Right atrium auricular region (tissue), 2 donors: ENCODE measurements at regions not wholly inside any gene's neighbourhood (a gene's known extent, or its start where the extent isn't known, plus 50 kb on each side); places are given as distances from the start of the nearest gene placed in this dataset.
"Not testable (repeated sequence)": the region's sequence is repeated elsewhere in the genome, so short reads cannot be mapped to it uniquely, and the experiment has no call there.

Experiments used
- DNase-seq: peaks from one replicate; pipeline ENCODE4 v3.0.0-alpha.2; 2019; ENCODE audit warnings: low spot score
- H3K27ac ChIP-seq, 2 donors: fragments of 200-600 bp; sonication (generic); 1 replicate in 1 of 2; 2 replicates in 1 of 2; pipeline ENCODE4 v1.5.1; 2016 to 2019
- H3K27me3 ChIP-seq, 2 donors: fragments of 200-600 bp; sonication (generic); one replicate each; pipeline versions ENCODE4 v1.5.1 to v1.6.0; 2017 to 2019
- H3K36me3 ChIP-seq: fragments of 200-600 bp; sonication (generic); one replicate; pipeline ENCODE4 v1.5.1; 2016
- H3K4me1 ChIP-seq, 2 donors: fragments of 200-600 bp; sonication (generic); one replicate each; pipeline versions ENCODE4 v1.5.1 to v1.6.0; 2017 to 2019
- H3K4me3 ChIP-seq, 2 donors: fragments of 200-600 bp; sonication (generic); 1 replicate in 1 of 2; 2 replicates in 1 of 2; pipeline ENCODE4 v1.5.1; 2017 to 2019; ENCODE audit warnings: mild to moderate bottlenecking in 1 of 2, moderate library complexity in 1 of 2
- H3K9me3 ChIP-seq, 2 donors: fragments of 200-600 bp; sonication (generic); one replicate each; pipeline ENCODE4 v1.5.1; 2019
- TF ChIP-seq, protein P1 (sequence below), 2 donors: fragments of 200-600 bp; sonication (generic); IDR thresholded peaks; one replicate each; pipeline ENCODE4 v1.5.1; 2019; ENCODE audit warnings: antibody characterized with exemption in 2 of 2

DNA sequence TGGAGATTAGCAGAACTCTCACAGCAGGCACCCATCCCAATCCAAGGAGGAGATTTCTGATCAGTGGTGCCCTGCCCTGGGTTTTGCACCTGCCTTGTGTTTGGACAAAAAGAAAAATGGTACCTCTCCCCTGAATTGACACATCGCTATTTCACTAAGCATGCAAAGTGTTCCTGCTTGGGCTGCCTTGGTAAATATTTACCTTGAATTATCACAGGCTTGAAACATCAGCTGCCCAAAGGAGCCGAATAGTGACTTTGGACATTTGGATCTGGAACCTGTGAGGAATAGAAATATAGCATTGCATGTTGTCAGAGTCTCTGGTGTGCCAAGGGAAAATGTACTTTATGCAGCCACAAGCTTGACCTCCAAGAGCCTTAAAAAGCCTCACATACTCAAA, 926.4 kb upstream of the FANCL start:
- no peak for DNase-seq
- H3K4me1 ChIP-seq, result no peaks in the 10 kb centered on the region
- H3K27ac ChIP-seq, result no peak overlapping the region
- no peak overlapping the region for H3K4me3 ChIP-seq
- H3K36me3 ChIP-seq, result no peaks in the 10 kb centered on the region
- H3K9me3 ChIP-seq, result no peaks in the 10 kb centered on the region
- TF ChIP-seq, protein P1, sequence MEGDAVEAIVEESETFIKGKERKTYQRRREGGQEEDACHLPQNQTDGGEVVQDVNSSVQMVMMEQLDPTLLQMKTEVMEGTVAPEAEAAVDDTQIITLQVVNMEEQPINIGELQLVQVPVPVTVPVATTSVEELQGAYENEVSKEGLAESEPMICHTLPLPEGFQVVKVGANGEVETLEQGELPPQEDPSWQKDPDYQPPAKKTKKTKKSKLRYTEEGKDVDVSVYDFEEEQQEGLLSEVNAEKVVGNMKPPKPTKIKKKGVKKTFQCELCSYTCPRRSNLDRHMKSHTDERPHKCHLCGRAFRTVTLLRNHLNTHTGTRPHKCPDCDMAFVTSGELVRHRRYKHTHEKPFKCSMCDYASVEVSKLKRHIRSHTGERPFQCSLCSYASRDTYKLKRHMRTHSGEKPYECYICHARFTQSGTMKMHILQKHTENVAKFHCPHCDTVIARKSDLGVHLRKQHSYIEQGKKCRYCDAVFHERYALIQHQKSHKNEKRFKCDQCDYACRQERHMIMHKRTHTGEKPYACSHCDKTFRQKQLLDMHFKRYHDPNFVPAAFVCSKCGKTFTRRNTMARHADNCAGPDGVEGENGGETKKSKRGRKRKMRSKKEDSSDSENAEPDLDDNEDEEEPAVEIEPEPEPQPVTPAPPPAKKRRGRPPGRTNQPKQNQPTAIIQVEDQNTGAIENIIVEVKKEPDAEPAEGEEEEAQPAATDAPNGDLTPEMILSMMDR (IDR thresholded peaks at IDR 0.05), result no peak
- no peaks in the 10 kb centered on the region for H3K27me3 ChIP-seq

DNA sequence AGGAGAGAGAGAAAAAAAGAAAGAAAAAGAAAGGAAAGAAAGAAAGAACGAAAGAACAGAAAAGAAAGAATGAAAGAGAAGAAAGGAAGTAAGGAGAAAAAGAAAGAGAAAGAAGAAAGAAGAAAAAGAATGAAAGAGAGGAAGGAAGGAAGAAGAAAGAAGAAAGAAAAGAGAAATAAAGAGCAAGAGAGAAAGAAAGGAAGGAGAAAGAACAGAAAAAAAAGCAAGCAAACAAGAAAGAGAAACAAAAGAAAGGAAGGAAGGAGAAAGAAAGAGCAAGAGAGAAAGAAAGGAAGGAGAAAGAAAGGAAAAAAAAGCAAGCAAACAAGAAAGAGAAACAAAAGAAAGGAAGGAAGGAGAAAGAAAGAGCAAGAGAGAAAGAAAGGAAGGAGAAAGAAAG, 916.8 kb upstream of the FANCL start:
- not testable (repeated sequence) for H3K9me3 ChIP-seq, H3K36me3 ChIP-seq, H3K4me1 ChIP-seq, DNase-seq, H3K4me3 ChIP-seq, H3K27me3 ChIP-seq, H3K27ac ChIP-seq

DNA sequence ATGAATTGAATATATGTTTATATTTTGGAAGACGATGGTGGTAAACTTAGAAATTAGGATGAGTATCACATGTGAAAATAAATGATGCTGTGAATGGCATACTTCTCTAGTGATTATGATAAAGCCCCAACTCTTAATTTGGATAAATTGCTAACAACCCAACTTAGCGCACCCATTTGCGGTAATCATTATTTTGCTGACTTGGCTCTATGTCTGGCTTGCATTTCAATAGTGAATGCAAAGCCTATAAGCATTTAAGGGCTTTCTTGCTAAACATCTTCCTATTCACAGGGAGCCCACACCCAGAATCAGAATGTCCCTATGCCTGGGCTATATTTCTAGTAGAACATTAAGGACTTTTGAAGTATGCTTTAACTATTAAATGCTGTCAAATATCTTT, 910.7 kb upstream of the FANCL start:
- Histone ChIP-seq H3K4me1 (no peaks in the 10 kb centered on the region), H3K27ac (no peak overlapping the region), H3K4me3 (no peak overlapping the region), H3K36me3 (no peaks in the 10 kb centered on the region), H3K9me3 (no peaks in the 10 kb centered on the region), H3K27me3 (no peaks in the 10 kb centered on the region)
- DNase-seq, result no peak
- TF ChIP-seq, protein P1 (IDR thresholded peaks at IDR 0.05), result no peak

DNA sequence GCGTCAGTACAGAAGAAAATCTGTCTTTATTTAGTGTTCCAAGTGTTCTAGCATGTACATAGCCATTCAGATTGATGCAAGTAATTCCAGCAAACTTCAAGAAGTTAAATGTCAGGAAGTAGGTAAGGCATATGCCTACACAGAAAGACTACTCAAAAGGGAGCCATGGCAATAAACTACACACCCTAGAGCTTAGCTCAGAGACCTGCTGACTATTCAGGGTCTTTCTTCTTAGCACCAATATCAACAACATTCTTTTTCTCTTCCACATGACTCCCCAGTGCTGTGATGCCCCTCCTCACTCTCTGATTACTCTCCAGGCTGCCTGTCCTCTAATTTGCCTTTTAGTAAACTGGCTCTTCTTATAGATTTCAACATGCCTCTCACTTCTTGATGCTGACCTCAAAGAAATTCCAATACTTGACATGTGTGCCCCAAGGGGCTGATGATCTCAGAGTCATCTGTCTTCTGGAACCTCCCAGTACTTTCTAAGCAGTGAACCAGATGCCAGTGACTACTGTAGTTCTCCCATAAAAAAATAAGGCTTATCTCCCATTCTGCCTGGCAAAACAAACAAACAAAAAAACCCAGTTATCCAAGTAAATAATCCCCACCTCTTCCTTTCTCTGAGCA, 909.2 kb upstream of the FANCL start:
- no peak overlapping the region for H3K4me3 ChIP-seq
- TF ChIP-seq, protein P1 (IDR thresholded peaks at IDR 0.05), result no peak
- H3K9me3 ChIP-seq, result no peaks in the 10 kb centered on the region
- H3K36me3 ChIP-seq, result no peaks in the 10 kb centered on the region
- no peaks in the 10 kb centered on the region for H3K27me3 ChIP-seq
- no peak overlapping the region for H3K27ac ChIP-seq
- H3K4me1 ChIP-seq, result no peaks in the 10 kb centered on the region
- DNase-seq, result no peak

DNA sequence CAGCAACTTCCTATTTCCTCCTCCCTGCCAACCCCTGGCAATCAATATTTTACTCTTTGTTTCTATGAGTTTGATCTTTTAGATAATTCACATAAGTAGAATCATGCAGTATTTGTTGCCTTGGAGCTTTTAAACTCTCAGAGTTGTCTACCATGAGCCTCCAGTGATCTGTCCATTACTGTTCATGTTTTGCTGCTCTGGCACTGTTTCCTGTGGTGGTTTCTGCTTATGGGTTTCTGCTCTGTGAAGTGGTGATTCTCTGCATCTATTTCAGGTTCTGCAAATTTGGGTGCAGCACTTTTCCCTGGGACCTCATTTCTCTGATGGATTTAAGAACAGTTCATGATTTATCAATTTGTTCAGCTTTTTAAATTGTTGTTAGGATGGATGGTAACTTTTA, 908.1 kb upstream of the FANCL start:
- no peak for DNase-seq
- Histone ChIP-seq H3K27ac (no peak overlapping the region), H3K36me3 (no peaks in the 10 kb centered on the region), H3K9me3 (no peaks in the 10 kb centered on the region), H3K4me1 (no peaks in the 10 kb centered on the region), H3K27me3 (no peaks in the 10 kb centered on the region), H3K4me3 (no peak overlapping the region)
- TF ChIP-seq, protein P1 (IDR thresholded peaks at IDR 0.05), result no peak

DNA sequence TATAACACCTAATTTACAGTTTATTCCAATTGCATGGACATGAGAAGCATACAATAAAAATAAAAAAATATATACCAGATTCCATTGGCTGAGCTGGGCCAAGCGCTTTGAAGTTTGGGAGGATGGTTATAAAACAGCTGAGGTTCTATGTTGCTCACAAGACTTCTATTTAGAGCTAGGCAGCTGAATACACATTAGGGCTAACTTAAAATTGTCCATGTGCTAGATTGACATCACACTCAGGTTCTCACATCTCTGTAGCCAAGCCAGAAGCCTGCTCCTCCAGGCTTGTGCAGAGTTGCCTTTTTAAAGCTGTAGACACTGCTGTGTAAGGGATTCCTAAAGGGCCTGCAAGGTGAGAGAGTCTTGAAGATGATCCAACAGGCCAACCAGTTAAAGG, 871.1 kb upstream of the FANCL start:
- Histone ChIP-seq H3K4me3 (no peak overlapping the region), H3K27me3 (no peaks in the 10 kb centered on the region), H3K27ac (no peak overlapping the region), H3K4me1 (no peaks in the 10 kb centered on the region), H3K36me3 (no peaks in the 10 kb centered on the region), H3K9me3 (no peaks in the 10 kb centered on the region)
- no peak for DNase-seq
- TF ChIP-seq, protein P1 (IDR thresholded peaks at IDR 0.05), result no peak
